ENCODE measurements at regions not wholly inside any gene's neighbourhood (a gene's known extent, or its start where the extent isn't known, plus 50 kb on each side); places are given as distances from the start of the nearest gene placed in this dataset.
"Not testable (repeated sequence)": the region's sequence is repeated elsewhere in the genome, so short reads cannot be mapped to it uniquely, and the experiment has no call there.

DNA sequence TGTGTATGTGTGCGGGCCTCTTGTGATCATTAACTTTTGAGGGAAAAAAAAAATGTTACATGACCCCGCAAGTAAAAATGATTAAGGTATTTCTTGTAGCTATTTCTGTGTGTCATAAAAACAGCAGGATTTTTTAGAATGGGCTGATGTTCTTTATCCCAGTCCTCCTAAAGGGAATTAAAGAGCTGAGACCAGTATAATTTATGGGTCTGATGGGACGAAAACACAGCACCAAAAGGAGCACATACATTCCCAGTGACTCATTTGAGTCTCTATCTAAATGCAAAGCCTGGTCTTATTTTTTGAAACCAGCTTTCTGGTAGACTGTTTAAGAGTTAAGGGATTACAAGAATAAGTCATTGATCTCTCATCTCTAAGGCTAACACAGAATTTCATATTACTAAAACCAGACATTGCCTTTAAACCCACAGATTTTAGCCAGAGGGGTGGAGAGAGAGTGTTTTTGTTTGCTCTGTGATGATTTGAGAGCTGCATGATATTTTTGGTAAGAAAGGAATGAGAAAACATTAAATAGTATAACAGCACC, 342.3 kb upstream of the EPHA4 start:
- DNase-seq: no peak

DNA sequence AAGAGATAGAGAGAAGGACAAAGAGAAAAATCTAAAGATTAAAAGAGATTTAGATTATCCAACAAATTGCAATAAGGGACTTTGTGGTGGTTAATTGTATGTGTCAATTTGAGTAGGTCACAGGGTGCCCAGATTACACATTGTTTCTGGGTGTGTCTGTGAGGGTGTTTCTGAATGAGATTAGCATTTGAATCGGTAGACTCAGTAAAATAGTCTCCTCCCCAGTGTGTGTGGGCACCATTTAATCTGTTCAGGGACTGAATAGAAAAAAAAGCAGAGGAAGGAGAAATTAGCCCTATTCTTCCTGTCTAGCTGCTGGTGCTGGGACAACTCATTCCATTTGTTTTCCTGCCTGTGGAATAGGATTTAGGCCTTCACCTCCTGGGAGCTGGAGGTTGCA, 339.8 kb upstream of the EPHA4 start:
- DNase-seq: no peak

DNA sequence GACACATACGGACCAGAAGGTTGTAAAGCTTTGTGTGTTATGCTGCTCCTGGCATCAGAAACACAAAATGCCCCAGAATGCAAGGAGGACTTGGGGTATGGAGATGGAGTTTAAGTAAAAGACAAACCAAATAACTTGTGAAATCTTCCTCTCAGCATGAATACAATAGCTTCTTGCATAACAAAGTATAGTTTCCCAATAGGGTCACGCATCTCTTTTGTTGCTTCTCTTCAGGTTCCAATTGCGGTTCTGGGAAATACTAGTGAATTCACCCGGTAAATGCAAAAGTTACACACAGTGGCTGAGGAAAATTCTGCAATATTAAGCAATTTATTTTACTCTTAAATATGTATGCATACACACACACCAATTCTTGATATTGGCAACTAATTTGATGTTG, 339.2 kb upstream of the EPHA4 start:
- DNase-seq: no peak

GRCh38 chr2:221908518-221908917, 336.4 kb upstream of the EPHA4 start:
- DNase-seq: no peak

DNA sequence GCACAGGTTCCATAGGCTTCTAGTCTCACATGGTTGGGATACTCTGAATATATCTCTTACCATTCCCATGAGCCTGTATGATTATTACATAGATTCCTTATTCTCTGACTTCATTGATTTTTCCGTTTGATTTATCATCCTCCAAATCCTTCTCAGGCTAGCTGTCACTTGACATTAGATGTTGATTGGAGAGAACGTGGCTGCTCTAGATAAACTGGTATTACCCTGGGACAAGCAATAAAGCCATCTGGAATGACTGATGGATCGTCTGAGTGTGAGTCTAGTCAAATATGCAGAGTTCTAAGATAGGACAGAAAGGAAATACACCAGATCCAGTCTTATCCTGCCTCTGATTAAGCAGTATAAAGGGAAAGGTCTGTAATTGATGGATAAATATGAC, 325.6 kb upstream of the EPHA4 start:
- DNase-seq: no peak

- DNase-seq: no peak
These were observed 324.5 kb upstream of the EPHA4 start for GRCh38 chr2:221896505-221897151.

GRCh38 chr2:221895366-221896121, 323.4 kb upstream of the EPHA4 start:
- DNase-seq: no peak

DNA sequence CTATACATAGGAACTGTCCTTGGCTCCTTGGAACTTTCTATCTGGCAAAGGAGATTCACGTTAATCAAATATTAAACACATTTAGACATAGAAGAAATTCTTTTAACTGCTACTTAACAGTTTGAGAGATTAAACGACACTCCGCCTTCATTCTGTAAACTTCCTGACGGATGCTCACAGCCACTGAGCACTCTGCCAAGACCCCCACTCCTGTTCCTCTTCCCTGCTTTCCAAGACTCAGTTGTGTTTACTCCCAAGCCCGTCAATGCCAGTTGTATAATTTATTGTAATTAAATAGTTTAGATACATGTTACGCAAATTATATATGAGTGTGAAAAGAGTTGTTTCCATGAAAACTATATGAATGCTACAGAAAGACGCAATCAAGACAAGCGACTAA, 321.4 kb upstream of the EPHA4 start:
- no peak for DNase-seq

DNA sequence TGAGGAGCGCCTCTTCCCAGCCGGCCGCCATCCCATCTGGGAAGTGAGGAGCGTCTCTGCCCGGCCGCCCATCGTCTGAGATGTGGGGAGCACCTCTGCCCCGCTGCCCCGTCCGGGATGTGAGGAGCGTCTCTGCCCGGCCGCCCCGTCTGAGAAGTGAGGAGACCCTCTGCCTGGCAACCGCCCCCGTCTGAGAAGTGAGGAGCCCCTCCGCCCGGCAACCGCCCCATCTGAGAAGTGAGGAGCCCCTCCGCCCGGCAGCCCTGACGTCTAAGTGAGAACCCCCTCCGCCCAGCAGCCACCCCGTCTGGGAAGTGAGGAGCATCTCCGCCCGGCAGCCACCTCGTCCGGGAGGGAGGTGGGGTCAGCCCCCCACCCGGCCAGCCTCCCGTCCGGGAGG, 319.9 kb upstream of the EPHA4 start:
- DNase-seq: not testable (repeated sequence)

- DNase-seq: no peak
These were observed 311.9 kb upstream of the EPHA4 start for GRCh38 chr2:221883976-221884375.

- DNase-seq: no peak
These were observed 303.9 kb upstream of the EPHA4 start for GRCh38 chr2:221876016-221876415.

DNA sequence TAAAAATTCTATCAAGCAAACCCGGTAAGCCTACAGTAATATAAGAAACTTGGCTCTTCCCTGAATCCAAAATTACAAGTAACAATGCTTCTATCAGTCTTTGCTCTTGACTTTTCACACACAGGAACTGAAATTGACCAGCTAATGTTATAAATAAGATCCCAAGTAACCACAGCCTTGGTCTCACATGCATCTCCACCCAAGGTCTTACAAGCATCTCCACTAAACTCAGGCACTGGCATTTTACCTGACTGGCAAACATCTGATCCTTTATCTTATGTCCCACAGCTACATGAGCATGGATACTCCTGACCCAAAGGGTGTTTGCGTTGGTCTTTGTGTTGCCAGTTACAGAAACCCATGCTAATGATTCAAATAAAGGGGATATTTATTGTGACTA, 302.3 kb upstream of the EPHA4 start:
- no peak for DNase-seq

DNA sequence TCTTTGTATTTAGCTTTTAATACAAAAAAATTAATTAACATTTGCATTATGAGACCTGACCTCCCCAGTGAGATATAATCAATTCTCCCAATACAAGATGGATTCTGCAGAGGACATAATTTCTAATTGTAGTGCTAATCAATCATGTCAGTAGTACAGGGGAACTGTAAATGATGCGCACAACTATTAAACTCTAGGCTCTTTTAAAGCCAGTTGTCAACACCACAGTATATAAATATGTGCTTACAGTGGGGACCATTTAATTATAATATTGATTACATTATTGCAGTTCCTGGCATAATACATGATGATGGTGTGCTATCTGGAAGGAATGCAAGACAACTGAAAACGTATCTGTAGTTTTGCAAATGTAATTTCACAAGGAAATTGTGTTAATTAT, 285.6 kb upstream of the EPHA4 start:
- DNase-seq: no peak

DNA sequence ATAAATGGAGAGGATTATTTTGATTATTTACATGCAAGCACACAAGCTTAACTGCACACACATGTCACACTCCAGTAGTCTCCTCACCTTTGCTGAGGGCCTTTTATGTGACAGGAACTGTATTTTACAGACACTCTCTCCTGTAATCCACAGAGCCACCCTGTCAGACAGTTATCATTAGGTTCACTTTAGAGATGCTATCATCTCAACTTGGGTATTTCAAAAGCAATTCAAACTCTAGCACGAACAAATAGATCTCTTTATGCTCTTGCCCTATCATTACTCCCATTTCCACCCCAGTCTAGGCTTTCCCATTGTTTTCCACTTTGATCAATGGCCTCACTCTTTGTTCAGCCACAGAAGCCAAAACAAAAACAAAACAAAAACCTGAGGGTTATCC, 281.2 kb upstream of the EPHA4 start:
- no peak for DNase-seq

- no peak for DNase-seq
These were observed 279.5 kb upstream of the EPHA4 start for GRCh38 chr2:221851531-221852045.

- no peak for DNase-seq
These were observed 278.0 kb upstream of the EPHA4 start for GRCh38 chr2:221850076-221850475.

DNA sequence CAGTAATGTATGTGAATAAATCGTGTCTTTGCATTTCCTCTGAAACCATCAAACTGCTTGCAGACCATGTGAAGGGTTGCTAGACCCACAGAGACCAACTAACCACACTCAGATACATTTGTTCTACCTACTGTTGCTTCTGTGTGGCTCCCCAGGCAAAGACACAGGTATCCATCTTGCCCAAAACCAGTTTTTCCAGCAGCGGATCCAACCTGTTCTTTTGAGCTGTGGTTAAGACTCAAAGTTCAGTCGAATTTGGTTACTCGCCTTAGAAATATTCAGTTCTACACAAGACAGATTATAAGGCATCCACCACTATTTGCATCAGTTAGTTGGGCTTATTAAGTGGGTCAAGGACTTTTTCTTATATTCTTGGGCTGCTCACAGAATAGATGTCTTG, 276.2 kb upstream of the EPHA4 start:
- DNase-seq: no peak

DNA sequence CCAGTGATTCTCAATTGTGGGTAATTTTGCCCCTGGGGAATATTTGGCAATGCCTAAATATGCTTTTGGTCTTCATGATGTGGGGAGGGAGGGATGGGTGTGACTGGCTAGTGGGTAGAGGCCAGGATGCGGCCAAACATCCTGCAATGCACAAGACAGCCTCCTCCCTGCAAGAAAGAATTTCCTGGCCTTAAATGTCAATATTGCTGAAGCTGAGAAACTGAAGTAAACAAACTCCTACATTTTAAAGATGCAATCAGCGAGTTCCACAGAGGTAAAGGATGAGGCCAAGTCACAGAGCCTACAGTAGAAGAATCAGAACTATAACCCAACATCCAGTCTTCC, 272.9 kb upstream of the EPHA4 start:
- no peak for DNase-seq

GRCh38 chr2:221844212-221845020, 272.3 kb upstream of the EPHA4 start:
- DNase-seq: no peak

- DNase-seq: no peak
These were observed 264.0 kb upstream of the EPHA4 start for GRCh38 chr2:221836095-221836494.

- no peak for DNase-seq
These were observed 261.9 kb upstream of the EPHA4 start for GRCh38 chr2:221833966-221834365.

DNA sequence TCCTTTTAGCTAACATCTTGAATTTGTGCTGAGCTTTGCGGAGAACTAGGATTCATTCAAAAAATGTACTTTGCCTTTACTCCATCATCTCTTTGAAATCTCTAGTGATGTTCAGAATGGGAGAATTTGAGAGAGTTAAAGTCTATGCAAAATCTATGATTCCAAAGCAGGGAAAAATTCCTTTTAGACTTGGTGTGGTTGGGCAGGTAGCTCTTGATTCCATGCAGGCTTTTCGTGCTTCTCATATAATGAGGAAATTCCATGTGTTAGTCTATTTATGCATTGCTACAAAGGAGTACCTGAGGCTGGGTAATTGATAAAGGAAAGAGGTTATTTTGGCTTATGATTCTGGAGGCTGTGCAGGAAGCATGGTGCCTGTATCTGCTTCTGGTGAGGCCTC, 258.9 kb upstream of the EPHA4 start:
- DNase-seq: no peak

GRCh38 chr2:221822416-221822815, 250.3 kb upstream of the EPHA4 start:
- DNase-seq: no peak
